Activated CD4-positive, alpha-beta T cell treated with anti-CD3 and anti-CD28 coated beads, Interleukin-2, amount 50 U/mL, for 4 hours (primary cell): ENCODE measurements at regions not wholly inside any gene's neighbourhood (a gene's known extent, or its start where the extent isn't known, plus 50 kb on each side); places are given as distances from the start of the nearest gene placed in this dataset.

Source experiments
- DNase-seq, 2 experiments: peaks; one replicate each; pipeline ENCODE4 v3.0.0-alpha.2; 2020

DNA sequence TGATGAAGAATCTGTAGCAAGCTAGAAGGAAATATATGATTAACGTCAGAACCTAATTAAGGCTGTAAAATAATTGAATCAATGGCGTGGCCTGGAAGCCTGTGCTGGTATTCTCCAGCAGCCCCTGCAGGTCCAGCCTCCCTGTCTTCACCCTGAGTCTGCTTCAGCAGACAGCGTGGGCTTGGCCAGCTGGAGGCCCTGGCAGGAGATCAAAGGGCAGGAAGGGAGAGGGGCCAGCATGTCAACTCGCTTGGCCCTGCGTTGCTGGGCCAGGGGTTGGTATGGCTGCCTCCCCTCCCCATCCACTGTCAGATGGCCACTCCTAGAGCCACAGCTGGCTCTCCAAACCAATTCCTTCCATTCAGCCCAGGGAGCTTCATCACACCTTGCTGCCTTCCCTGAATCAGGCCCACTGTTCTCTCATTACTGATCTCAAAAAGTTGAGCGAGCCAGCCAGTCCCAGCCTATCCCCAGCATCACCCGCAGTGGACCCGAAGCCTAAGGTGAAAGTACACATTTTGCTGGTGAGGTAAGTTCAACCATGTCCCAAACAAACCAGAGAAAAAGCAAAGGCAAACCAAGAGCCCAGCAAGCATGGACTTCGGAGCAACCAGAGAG lies 228.4 kb upstream of the AGAP1 start:
- DNase-seq: no peak

DNA sequence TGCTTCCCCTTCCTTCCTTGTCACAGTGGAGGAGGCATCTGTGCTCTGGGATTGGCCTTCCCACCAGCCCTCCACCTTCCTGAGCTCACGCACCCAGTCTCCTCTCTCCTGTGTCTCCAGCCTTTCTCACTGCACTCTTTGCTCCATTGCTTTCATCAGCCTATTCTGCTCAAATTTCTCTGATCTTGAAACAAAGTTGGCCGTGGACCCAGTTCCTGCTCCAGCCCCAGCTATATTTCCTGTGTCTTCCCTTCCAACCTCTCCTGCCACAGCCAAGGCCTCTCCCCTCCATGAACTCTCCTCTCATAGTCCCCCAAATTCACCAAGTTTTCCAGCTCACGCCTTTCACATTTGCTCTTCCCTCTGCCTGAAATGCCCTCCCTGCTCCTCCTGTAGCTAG lies 226.6 kb upstream of the AGAP1 start:
- DNase-seq: no peak

DNA sequence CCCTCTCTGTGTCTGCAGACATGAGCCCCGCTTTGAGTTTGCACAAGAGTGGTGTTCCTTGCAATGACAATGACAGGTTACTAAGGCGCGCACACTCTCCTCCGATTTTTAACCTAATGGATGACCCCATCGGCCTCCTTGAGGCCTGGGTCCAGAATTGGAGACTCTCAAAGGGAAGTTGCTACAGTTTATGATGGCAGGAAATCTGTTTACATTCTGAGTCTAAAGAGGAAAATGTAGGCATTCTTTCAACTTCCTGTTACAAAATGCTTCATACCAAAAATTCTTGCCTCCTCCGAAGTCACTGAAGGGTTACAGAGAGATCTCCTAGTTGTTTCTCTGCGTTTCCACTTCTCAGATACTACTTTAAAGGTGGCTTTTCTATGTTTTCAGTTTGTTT lies 225.3 kb upstream of the AGAP1 start:
- no peak for DNase-seq

DNA sequence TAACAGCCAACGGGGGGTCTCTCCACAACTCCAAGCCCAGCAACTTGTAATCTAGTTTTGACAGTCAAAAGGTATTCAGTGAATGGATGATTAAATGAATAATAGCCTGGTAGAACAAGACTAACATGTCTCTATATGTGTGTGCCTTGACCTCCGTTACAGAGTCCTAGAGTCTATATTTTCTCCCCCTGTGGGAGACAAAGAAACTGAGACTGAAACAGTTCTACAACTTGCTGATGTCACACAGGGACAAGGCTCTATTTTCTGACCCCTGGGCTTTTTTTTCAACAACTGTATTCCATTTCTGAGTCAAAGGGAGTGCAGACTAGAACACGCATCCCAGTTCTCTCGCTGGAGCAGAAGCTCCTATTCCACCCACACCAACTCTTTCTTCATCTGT lies 223.6 kb upstream of the AGAP1 start:
- DNase-seq: no peak

DNA sequence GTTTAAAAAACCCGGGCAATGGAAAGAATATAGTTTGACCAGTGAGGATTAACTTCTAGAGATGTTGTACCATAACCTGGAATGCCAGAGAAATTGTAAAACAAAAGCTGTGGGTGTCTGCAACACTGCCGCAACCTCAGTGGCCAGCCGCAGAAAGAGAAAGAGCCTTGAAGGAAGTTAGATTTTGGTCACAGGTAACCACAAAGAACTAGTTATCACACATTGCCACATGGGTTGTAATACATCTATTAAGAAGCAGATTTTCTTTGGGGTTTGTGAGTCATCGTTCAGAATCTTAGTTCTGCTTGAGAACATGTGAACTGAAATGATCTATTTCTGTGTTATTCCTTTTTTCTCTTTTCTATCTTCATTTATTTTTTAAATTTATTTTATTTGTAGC lies 222.9 kb upstream of the AGAP1 start:
- DNase-seq: no peak

DNA sequence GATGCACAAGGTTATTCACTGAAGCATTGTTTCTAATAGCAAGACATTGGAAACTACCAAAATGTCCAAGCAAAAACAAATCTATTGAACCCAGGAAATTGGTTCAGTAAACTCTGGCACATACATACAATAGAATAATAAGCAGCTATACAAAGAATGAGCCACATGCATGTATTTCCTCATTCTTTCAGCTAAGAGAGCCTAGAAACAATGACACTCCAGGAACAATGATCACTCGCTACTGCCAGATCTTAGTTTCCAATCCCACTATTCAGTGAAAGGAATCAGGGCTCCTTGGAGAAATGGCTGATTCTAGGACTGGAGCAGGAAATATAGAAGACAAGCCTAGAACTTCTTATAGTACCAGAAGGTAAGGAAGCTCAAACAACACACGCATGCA lies 221.9 kb upstream of the AGAP1 start:
- DNase-seq: no peak

DNA sequence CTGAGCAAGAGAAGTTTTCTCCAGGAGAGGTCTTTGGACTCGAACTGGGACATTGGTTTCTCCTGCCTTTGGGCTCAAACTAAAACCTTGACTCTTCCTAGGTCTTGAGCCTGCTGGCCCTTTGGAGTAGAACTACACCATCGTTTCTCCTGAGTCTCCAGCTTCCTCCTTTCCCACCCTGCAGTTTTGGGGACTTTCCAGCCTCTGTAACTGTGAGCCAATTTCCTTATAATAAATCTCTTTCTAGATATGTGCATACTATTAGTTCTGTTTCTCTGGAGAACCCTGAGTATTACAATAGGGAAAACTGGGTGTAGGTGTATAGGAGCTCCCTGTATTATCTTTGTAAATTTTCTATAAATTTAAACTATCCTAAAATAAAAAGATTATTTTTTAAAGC lies 219.8 kb upstream of the AGAP1 start:
- DNase-seq: no peak

DNA sequence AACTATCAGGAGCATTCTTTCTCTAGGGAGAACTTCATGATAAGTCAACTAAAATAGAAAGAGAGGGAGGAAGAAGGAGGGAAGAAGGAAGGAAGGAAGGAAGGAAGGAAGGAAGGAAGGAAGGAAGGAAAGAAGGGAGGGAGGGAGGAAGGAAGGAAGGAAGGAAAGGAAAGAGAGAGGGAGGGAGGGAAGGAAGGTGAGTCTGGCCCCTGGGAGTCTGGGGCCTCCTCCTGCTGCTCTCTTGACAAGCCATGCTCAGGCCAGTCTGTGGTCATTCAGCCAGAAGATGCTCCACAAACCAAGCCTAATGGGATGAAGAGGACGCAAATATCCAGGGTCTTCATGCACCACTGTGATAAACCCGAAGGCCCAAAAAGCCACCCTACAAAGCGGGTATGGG lies 216.4 kb upstream of the AGAP1 start:
- DNase-seq: no peak

DNA sequence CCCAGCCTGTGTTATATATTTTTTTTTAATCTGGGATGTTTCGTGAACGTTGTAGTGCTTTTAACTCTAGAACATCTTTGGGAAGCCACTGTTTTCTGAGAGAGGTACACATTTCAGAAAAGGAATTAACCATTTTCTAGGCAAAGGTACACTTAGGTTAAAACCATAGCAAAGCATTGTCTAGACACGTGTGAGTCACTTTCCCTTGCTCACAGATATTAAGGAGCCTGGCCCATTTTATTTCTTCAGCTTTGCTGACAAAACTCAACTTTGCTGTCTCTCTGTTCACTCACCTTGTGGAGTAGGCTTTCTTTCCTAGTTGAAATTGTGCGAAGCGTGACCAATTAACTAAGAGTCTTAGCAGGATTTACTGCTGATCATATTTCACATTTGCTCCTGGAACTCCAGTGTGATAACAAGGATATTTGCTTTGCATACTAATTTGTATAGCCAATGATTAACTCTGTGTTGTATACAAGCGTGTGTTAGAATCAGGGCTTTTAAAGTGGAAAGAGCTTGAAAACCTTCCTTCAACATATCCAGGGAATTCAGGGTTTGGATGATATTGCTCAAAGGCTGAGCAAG lies 215.0 kb upstream of the AGAP1 start:
- DNase-seq: no peak

DNA sequence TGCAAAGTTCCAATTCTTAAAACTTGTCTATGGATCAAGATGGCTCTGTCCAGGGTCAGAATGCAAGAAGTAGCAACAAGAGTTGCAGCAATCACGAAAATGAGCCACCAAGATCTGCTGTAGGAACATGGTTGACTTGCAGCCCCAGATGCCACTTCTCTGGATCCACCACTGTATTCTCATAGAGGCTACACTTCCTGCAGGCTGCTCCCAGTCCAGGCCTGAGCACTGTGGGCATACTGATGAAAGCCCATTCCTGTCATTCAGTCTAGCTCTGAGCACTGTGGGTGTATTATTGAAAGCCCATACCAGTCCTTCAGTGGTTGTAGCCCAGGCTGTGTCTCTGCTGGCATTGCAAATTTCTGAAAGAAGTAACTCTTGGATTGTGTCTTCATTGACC lies 213.9 kb upstream of the AGAP1 start:
- DNase-seq: no peak

DNA sequence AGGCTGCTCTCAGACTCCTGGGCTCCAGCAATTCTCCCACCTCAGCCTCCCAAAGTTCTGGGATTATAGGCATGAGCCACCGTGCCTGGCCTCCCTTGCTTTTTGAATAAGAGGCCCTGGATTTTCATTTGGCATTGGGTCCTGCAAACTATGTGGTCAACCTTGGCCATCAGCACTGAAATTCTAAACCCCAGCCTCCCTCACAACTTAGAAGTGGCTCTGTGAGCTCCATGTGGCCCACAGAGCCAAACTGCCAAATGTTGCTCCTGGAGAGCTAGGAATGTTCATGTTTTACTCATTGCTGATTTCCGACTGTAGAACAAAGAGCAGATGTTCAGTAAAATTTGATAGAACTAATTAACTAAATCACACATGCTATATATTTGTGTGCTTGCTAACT lies 210.6 kb upstream of the AGAP1 start:
- DNase-seq: no peak

DNA sequence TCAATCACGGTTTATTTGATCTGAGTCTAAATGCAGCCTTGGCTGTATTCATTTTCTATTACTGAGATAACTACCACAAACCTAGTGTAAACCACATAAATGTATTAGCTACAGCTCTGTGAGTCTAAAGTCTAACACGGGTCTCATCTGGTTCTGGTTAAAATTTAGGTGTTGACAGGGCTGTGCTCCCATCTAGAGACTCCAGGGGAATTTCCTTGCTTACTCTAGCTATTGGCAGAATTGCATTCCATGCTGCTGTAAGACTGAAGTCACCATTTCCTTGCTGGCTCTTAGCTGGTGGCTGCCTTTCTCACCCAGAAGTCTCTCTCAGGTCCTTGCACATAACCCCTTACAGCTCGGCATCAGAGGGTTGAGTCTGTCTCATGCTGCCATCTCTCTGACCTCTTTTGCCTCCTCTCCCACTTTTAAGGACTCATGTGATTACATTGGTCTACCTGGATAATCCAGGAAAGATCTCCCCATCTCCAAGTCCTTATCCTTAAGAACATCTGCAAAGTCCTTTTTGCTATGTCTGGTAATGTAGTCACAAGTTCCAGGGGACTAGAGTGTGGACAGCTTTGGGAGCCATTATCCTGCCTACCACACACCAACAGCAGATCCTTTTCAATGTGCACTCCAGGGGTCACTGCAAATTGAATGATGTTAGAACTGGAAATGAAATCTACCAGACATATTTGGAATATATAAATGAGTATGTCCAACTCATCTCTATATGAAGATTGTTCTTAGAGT lies 207.0 kb upstream of the AGAP1 start:
- no peak for DNase-seq

DNA sequence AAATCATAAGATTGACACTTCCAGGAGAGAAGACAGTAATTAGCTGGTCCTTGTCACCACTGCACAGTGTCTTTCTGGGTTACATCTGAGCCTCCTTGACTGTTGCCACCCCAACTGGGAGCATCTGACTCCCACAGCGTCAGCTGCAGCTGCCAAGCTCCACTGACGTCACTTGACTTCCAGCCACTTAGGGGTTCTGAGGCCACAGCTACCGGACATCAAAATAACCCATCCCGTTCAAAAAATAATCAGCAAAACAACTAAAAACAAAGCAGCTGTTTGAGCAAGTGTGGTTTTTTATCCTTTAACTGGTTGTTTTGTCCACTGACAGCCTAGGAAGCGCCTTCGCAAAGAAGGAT lies 206.5 kb upstream of the AGAP1 start:
- DNase-seq: no peak

DNA sequence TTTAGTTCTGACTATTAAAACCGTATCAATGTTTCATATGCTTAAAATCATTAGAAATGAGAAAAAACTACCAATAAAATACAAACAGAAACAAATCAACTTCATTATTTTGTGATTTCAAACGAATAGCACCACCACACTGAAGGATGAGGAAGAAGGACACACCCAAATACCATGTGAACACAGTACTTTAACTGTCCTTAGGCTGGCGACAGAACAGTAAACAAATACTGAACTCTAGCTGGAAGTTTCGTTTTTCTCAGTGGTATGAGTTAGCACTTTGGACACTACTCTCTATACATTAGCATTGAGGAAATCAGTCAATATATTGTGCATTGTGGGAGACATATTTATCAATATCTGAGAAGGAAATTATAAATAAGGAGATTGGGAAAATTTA lies 202.4 kb upstream of the AGAP1 start:
- no peak for DNase-seq

DNA sequence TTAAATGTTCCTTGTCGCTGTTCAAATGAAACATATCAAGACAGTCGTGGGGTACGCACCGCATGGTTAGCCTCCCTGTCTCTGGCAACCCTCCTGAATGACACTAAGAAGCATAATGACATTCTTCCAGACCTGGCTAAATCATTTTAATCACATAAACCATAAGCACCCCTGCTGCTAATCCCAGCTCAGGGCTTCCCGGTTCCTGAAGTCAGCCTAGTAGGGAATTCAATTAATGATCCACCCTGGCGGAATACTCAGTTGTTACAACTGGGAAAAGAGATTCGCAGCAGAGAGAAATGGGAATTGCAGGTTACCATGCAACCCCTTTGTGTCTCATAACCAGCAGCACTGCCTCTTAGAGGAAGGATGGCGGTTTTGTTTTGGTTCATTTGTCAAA lies 200.8 kb upstream of the AGAP1 start:
- DNase-seq: no peak

DNA sequence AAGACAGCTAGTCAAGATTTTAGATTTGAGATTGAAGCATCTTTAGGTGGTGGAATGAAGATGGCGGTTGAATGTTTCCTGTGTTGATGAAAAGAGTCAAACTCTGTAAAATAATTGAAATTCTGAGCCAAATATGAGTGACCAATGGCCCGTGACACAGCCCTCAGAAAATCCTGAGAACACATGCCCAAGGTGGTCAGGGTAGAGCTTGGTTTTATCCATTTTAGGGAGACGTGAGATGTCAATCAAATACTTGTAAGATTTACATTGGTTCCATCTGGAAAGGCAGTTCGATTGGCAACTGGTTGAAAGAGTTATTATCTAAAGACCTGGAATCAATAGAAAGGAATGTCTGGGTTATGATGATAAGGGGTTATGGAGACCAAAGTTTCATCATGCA lies 198.0 kb upstream of the AGAP1 start:
- DNase-seq: no peak

DNA sequence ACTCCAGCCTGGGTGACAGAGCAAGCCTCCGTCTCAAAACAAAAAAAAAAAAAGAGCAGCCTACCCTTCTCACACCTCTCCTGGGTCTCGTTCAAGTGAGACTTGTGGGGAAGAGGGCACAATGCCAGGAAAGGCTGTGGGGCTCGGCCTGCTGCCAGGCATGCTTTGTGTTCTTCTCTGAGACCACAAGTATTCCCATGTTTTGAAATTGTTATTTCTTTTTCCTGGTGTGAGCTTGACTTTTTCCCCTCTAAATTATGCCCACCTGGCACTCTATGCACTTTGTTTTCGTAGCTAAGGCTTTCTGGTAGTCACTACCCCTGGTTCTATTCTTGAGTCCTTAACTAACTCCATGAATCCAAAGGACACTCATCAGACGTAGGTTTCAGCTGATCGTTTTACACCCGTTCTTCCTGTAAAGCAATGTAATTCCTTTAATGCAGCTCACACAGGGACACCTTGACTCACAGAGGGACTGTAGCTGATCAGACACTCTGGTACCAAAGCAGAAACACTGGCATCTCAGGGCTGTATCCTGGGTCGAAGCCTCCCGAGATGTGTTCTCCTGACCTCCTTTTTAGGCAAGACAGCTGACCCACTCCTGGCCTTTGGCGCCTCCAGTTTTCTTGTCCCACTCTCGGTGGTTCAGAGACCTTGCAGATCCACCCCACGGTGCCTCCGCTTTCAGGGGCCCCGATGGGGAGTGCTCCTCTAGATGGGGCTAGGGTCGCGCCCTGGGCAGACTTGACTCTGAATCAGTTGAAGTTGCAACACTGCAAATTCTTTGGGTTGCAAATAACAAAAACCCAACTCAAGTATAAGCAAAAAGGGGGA lies 193.3 kb upstream of the AGAP1 start:
- no peak for DNase-seq

DNA sequence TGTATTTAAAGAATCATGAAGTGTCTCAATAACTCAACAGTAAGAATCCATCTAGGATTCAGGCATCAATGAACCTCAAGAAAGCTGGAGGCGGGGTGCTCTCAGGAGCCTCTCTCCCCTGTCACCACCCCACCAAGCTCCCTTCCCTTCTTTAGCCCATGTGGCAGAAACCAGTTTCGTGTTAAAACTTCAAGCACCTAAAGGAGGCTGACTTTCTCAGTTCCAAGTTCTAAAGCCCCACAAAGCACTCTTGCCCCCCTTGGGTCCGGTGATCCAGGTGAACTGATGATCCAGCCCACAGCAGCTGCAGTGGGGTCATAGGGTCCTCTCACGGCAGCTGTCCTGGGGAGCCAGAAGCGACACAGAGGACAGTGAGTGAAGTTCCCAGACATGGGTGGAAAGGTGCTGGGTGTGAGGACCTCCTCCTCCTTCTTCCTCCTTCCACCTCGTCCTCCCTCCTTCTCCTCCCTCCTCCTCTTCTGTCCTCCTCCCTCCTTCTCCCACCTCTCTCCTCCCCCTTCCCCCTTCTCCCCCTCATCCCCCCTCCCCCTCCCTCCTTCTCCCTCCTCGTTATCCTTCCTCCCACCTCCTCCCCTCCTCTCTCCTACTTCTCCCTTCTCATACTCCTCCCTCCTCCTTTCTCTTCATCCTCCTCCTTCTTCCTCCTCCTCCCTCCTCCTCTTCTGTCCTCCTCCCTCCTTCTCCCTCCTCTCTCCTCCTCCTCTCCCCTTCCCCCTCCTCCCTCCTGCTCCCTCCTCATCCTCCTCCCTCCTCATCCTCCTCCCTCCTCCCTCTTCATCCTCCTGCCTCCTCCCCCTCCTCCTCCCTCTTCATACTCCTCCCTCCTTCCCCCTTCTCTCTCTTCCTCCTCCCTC lies 192.4 kb upstream of the AGAP1 start:
- no peak for DNase-seq

DNA sequence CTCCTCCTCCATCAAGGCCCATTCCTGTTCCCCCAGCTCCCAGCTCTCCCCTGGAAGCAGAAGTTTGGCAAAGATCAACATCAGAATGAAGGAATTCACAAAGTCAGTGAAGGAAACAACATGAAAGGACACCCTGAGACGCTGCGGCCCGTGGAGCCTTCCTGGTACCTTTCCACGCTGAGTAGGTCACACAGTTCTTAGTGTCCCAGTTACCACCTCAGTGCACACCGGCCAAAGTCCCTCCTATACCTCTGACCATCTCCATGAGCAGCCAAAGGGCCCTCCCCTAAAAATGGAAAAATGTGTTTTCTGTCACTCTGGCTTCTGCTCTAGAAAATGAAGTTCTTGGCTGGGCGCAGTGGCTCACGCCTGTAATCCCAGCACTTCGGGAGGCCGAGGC lies 191.6 kb upstream of the AGAP1 start:
- DNase-seq: no peak

DNA sequence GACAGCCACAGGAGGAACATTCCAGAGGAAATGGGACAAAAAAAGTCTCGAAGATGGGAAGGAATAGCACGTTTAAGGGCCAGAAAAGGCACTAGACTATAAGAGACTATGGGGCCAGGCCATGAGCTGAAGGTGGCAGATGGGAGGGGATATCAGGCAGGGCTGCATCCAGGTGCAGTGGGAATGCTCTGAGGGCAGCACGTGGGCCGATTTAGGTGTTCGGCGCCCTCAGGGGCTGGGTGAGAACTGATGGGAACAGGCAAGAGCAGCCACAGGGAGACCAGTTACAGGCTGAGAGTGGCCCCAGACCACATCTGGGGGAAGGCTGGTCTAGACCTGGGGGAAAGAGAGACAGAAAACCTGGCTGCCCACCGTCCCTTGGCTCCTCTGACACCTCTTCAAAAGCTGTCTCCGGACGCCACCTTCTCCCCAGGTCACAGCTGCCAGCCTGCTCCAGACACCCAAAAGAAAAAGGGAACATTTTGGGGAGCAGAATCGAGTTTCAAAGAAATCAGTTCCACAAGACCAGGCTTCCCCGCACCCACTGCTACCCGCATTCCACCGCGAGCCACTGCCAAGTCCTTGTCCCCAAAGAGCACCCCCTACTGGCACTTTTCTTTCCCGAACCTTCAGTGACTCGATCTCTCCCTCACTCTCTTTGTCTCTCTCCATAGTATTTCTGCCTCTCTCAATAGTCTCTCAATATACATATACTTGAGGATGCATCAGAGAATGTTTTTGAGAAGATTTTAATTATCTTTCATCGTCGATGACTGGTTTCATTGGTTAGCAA lies 190.1 kb upstream of the AGAP1 start:
- DNase-seq: no peak

DNA sequence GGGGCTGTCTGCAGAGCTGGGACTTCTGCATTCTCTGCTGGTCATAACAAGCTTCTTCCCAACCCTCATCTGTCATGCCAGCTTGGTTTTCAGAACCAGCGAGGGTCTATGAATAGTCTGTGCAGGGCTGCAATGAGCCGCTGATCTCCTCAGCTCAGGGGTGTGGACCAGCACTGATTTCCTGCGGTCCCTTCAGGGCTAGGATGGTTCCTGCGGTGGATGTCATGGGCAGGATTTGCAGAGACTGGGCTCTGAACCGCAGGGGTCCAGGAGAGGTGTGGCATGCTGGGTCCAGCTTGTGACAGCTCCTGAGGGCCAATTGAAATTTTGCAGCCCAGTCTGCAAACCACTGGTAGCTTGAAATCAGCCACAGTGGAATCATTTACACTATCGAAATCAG lies 188.2 kb upstream of the AGAP1 start:
- DNase-seq: no peak

DNA sequence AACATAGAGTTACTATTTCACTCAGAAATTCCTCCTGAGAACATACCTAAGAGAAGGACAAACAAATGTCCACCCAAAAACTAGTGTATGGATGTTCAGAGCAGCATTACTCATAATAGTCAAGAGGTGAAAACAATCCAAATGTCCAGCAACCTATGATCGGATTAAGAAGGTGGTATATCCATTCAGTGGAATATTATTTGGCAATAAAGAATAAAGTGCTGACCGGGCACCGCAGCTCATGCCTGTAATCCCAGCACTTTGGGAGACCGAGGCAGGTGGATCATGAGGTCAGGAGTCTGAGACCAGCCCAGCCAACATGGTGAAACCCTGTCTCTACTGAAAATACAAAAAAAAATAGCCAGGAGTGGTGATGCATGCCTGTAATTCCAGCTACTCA lies 182.8 kb upstream of the AGAP1 start:
- DNase-seq: no peak
